Fibroblast of skin of back (primary cell): ENCODE measurements at regions not wholly inside any gene's neighbourhood (a gene's known extent, or its start where the extent isn't known, plus 50 kb on each side); places are given as distances from the start of the nearest gene placed in this dataset.

Source experiments
- DNase-seq: peaks from one replicate; pipeline ENCODE4 v3.0.0-alpha.2; 2013

DNA sequence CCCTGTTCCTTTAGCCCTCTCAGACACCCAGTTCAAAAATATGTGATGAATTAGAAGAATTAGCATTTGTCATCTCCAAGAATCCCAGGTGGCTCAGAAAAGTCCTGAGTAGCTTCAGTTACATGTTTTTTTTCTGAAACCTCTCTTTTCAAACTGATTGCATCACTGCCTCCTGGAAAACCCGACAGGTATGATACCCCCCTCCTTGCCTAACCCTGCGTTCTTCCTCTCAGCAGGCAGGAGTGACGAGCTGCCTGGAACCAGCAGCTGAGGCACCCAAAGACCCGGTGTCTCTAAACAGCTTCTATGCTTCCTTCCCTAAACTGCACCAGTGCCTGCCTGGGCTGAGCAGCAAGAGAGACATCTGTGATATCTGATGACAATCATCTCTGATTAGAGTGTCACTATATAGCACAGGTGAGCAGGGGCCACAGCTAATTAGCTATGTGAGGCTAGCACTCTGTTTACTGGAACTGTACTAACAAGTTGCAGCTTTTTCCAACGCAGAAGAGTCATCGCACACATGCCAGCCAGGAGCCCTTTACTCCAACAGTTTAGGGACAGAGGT lies 376.4 kb upstream of the ATP5MC3 start:
- no peak for DNase-seq

GRCh38 chr2:175553910-175554309 lies 372.4 kb upstream of the ATP5MC3 start:
- no peak for DNase-seq

DNA sequence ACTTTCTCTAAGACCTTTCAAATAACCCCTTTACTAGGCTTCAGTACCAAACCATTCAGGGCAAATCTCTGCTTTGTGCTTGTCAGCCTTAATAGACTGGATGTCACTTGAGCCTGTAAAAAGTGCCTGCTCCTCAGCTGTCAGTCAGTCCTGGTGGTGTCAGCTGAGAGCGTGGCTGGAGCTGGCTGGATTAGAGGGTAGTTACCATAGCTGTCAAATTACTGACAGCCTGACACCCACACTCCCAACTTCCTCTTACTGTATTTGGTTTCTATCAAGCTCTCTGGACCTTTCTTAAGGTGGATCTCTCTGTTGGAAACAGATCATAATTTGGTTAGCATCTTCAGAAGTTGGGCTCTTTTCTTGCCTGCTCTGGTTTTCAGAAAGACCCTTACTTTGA lies 371.4 kb upstream of the ATP5MC3 start:
- no peak for DNase-seq

DNA sequence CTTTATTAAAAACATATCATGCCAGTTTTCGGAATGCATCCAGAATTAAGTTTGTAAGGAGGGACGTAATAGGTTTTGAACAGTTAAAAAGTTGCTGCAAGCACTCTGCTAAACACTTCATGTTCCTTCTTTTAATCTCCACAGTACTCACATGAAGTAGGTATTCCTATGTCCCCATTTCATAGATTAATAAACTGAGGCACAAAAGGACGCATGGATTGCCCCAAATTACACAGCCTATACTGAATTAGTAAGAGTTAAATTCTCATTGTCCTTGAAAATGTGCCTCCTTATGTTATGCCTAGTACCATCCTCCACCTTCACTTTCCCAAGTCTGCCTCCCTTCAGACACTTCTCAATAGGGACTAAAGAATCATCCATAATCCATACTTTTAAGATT lies 358.9 kb upstream of the ATP5MC3 start:
- DNase-seq, result no peak

DNA sequence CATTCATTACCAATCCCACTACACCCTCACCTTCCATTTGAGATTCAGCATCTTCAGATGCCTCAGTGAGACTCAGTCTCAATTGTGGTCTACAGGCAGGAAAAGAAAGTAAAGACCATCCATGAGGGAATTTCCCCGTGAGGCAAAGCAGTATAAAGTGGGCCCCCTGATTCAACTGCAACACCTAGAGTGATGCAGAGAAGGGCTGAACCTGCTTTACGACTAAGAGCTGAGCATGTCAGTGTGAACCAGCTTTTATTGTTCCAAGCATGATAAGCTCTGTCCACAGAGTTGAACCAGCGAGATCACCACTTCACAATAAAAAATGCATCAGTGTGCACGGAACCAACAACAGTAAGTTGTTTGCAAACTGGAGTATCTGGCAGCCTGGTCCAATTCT lies 357.6 kb upstream of the ATP5MC3 start:
- DNase-seq, result no peak

DNA sequence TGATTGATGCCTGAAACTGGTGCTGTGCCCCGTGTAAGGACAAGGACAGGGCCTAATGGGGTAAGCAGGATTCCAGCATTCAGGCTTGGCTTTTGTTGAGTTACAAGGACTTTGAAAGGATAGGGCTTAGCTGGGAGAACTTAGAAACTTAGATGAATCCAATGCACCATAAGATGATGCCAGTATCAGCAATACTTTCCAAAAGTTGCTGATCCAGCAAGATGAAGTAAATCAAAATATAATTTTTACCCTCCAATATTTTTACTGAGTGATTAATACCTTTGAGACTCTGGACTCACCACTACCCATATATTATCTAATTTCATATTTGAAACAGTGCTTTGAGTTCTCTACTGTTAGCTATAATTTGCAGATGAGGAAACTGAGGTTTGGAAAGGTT lies 354.5 kb upstream of the ATP5MC3 start:
- DNase-seq, result no peak

DNA sequence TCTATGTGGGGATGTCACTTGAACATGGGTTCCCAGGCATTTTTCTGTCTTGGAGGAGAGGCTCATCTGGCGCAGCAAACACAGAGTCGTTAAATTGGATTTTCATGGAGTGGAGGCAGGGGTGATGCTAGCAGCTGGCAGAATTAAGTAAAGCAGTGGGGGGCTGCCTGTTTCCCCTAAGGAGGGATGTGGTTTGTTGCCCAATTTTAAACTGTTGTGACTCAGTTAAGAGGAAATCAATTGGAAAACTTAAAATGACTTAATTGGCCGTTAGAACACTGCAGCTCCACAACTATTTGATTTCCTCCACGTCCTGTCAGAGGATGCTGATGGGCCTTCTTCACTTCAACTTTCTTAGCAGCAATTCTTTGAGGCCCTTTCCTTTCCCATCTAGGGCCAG lies 354.1 kb upstream of the ATP5MC3 start:
- no peak for DNase-seq

GRCh38 chr2:175525975-175526374 lies 344.5 kb upstream of the ATP5MC3 start:
- DNase-seq, result no peak

- DNase-seq, result no peak
Measured at GRCh38 chr2:175523001-175523400, 341.5 kb upstream of the ATP5MC3 start.

GRCh38 chr2:175518206-175518605 lies 336.7 kb upstream of the ATP5MC3 start:
- DNase-seq, result no peak

DNA sequence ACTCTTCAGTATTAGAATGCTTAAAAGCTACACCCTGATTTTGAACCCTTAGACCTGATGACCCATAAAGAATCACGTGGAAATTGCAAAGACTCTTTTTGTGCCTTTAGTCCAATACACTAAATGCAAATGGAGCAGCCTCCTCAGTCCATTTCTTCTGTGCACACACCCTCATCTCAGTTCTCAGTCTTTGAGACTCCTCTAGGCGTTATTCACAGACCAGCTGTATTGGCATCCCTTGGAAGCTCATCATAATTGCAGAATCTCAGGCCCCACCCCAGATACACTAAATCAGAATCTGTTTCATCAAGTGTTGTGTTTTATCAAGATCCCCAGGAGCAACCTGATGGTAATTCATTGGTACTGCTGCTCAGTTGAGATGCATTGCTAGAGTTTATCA lies 335.0 kb upstream of the ATP5MC3 start:
- DNase-seq, result no peak

GRCh38 chr2:175500255-175500654 lies 318.7 kb upstream of the ATP5MC3 start:
- no peak for DNase-seq

- no peak for DNase-seq
Measured at GRCh38 chr2:175490360-175490791, 308.9 kb upstream of the ATP5MC3 start.

GRCh38 chr2:175478096-175478768 lies 296.7 kb upstream of the ATP5MC3 start:
- DNase-seq, result no peak

GRCh38 chr2:175476948-175477347 lies 295.4 kb upstream of the ATP5MC3 start:
- no peak for DNase-seq

- no peak for DNase-seq
Measured at GRCh38 chr2:175476374-175476773, 294.9 kb upstream of the ATP5MC3 start.

- DNase-seq, result no peak
Measured at GRCh38 chr2:175475130-175475529, 293.6 kb upstream of the ATP5MC3 start.

- no peak for DNase-seq
Measured at GRCh38 chr2:175468431-175469098, 287.1 kb upstream of the ATP5MC3 start.

DNA sequence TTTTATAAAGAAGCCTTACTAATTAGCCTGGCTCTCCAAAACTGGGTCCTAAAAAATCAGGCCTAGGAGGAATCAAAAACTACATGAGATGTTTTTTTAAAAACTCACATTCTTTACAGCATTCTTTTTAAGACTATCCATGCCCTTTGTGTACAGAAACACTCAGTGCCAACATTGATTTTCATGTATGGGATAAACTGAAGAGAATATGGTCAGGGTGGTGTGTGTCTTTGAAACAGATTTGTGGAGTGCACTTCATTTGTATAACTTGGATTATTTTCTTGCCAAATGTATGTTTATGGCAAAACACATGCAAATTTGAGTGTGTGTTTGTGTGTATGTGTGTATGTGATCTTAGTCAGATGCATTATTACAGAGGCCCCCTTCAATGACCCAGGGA lies 283.6 kb upstream of the ATP5MC3 start:
- no peak for DNase-seq

GRCh38 chr2:175464311-175464670 lies 282.8 kb upstream of the ATP5MC3 start:
- DNase-seq, result no peak

GRCh38 chr2:175463589-175464310 lies 282.2 kb upstream of the ATP5MC3 start:
- DNase-seq, result no peak

- no peak for DNase-seq
Measured at GRCh38 chr2:175463169-175463568, 281.7 kb upstream of the ATP5MC3 start.

DNA sequence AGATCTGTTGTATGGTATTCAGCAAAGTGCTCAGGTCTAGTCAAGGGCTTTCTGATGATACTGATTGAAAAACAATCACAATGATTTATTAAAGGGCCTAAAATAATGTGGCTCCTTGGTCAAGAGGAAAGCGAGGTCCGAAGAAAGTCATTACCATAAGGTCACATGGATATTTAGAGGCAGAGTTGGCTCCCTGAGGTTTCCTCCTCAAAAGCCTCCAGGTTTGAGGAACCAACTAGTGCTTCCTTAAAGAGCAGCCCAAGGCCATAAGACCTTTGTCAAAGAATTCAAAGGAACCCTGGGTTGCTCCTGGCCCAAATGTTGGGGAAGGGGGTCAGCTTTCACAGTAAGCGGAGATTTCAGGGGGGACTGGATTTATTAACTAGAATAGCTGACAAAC lies 280.7 kb upstream of the ATP5MC3 start:
- DNase-seq, result no peak

GRCh38 chr2:175461839-175462238 lies 280.3 kb upstream of the ATP5MC3 start:
- no peak for DNase-seq
